Memory B cell (primary cell): ENCODE measurements at regions not wholly inside any gene's neighbourhood (a gene's known extent, or its start where the extent isn't known, plus 50 kb on each side); places are given as distances from the start of the nearest gene placed in this dataset.

ENCODE experiments used
- ATAC-seq: fragments of 150-1000 bp; cut with Tn5 transposase; 2 replicates; pipeline ENCODE4 v1.10.0; 2021; ENCODE audit warnings: low read depth, mild to moderate bottlenecking, moderate library complexity
- DNase-seq, 2 donors: peaks; one replicate each; pipeline ENCODE4 v3.0.0; 2022; ENCODE audit warnings: low spot score in 2 of 2
- H3K27ac Mint-ChIP-seq: one replicate; pipeline ENCODE4 v1.8.0; 2022; ENCODE audit warnings: mild to moderate bottlenecking, moderate library complexity, mixed read lengths
- H3K27me3 Mint-ChIP-seq: one replicate; pipeline ENCODE4 v1.8.0; 2022; ENCODE audit warnings: mixed read lengths
- H3K36me3 Mint-ChIP-seq: one replicate; pipeline ENCODE4 v1.8.0; 2022; ENCODE audit warnings: mild to moderate bottlenecking, mixed read lengths
- H3K4me1 Mint-ChIP-seq: one replicate; pipeline ENCODE4 v1.8.0; 2022; ENCODE audit warnings: mixed read lengths
- H3K4me3 Mint-ChIP-seq: one replicate; pipeline ENCODE4 v1.8.0; 2022; ENCODE audit warnings: mild to moderate bottlenecking, moderate library complexity, mixed read lengths
- H3K9me3 Mint-ChIP-seq: one replicate; pipeline ENCODE4 v1.8.0; 2022; ENCODE audit warnings: mixed read lengths

- H3K4me3 Mint-ChIP-seq: no peak overlapping the region
- H3K36me3 Mint-ChIP-seq: no peaks in the 10 kb centered on the region
- ATAC-seq (no peak), DNase-seq (no peak)
- no peaks in the 10 kb centered on the region for H3K4me1 Mint-ChIP-seq
- no peaks in the 10 kb centered on the region for H3K27me3 Mint-ChIP-seq
- H3K9me3 Mint-ChIP-seq: peaks cover 8% of the 10 kb centered on the region
- H3K27ac Mint-ChIP-seq: no peak overlapping the region
These were observed 715.2 kb upstream of the ADAMTS16 start for GRCh38 chr5:4424895-4425294.

- no peak for DNase-seq
- Mint-ChIP-seq H3K9me3 (peaks cover 7% of the 10 kb centered on the region), H3K36me3 (no peaks in the 10 kb centered on the region), H3K27ac (no peak overlapping the region), H3K4me1 (no peaks in the 10 kb centered on the region), H3K4me3 (no peak overlapping the region), H3K27me3 (no peaks in the 10 kb centered on the region)
- ATAC-seq: no peak
These were observed 699.6 kb upstream of the ADAMTS16 start for GRCh38 chr5:4440536-4440935.

- Mint-ChIP-seq H3K27ac (no peak overlapping the region), H3K4me1 (no peaks in the 10 kb centered on the region), H3K4me3 (no peak overlapping the region), H3K27me3 (no peaks in the 10 kb centered on the region), H3K9me3 (peaks cover 13% of the 10 kb centered on the region), H3K36me3 (no peaks in the 10 kb centered on the region)
- DNase-seq: no peak
- ATAC-seq: no peak
These were observed 697.9 kb upstream of the ADAMTS16 start for GRCh38 chr5:4442221-4442620.

- no peaks in the 10 kb centered on the region for H3K36me3 Mint-ChIP-seq
- no peak overlapping the region for H3K4me3 Mint-ChIP-seq
- DNase-seq (no peak), ATAC-seq (no peak)
- H3K27ac Mint-ChIP-seq: no peak overlapping the region
- no peaks in the 10 kb centered on the region for H3K4me1 Mint-ChIP-seq
- H3K9me3 Mint-ChIP-seq: peaks cover 13% of the 10 kb centered on the region
- H3K27me3 Mint-ChIP-seq: no peaks in the 10 kb centered on the region
These were observed 692.5 kb upstream of the ADAMTS16 start for GRCh38 chr5:4447657-4448056.

- Mint-ChIP-seq H3K36me3 (no peaks in the 10 kb centered on the region), H3K27ac (no peak overlapping the region), H3K9me3 (peaks cover 3% of the 10 kb centered on the region), H3K4me3 (no peak overlapping the region), H3K4me1 (no peaks in the 10 kb centered on the region), H3K27me3 (no peaks in the 10 kb centered on the region)
- DNase-seq (no peak), ATAC-seq (no peak)
These were observed 686.5 kb upstream of the ADAMTS16 start for GRCh38 chr5:4453655-4454054.

- DNase-seq: no peak
- H3K9me3 Mint-ChIP-seq: peaks cover 11% of the 10 kb centered on the region
- H3K4me1 Mint-ChIP-seq: no peaks in the 10 kb centered on the region
- no peaks in the 10 kb centered on the region for H3K27me3 Mint-ChIP-seq
- H3K27ac Mint-ChIP-seq: no peak overlapping the region
- ATAC-seq: no peak
- H3K36me3 Mint-ChIP-seq: no peaks in the 10 kb centered on the region
- H3K4me3 Mint-ChIP-seq: no peak overlapping the region
These were observed 660.7 kb upstream of the ADAMTS16 start for GRCh38 chr5:4479426-4479825.

GRCh38 chr5:4480528-4481349, 659.4 kb upstream of the ADAMTS16 start:
- Mint-ChIP-seq H3K36me3 (no peaks in the 10 kb centered on the region), H3K27me3 (no peaks in the 10 kb centered on the region), H3K4me3 (no peak overlapping the region), H3K27ac (no peak overlapping the region), H3K4me1 (no peaks in the 10 kb centered on the region), H3K9me3 (peaks cover 8% of the 10 kb centered on the region)
- no peak for ATAC-seq
- no peak for DNase-seq

- Mint-ChIP-seq H3K9me3 (peaks cover 7% of the 10 kb centered on the region), H3K4me3 (no peak overlapping the region), H3K4me1 (no peaks in the 10 kb centered on the region), H3K36me3 (no peaks in the 10 kb centered on the region), H3K27ac (no peak overlapping the region), H3K27me3 (no peaks in the 10 kb centered on the region)
- DNase-seq (no peak), ATAC-seq (no peak)
These were observed 652.5 kb upstream of the ADAMTS16 start for GRCh38 chr5:4487581-4487980.

GRCh38 chr5:4511996-4512656, 628.0 kb upstream of the ADAMTS16 start:
- Mint-ChIP-seq H3K36me3 (no peaks in the 10 kb centered on the region), H3K27me3 (no peaks in the 10 kb centered on the region), H3K4me3 (no peak overlapping the region), H3K4me1 (no peaks in the 10 kb centered on the region), H3K27ac (no peak overlapping the region), H3K9me3 (peaks cover 4% of the 10 kb centered on the region)
- DNase-seq (no peak), ATAC-seq (no peak)

- Mint-ChIP-seq H3K4me3 (no peak overlapping the region), H3K4me1 (no peaks in the 10 kb centered on the region)
These were observed 626.7 kb upstream of the ADAMTS16 start for GRCh38 chr5:4513381-4513780.

GRCh38 chr5:4514067-4514648, 626.0 kb upstream of the ADAMTS16 start:
- Mint-ChIP-seq H3K4me3 (no peak overlapping the region), H3K9me3 (peaks cover 4% of the 10 kb centered on the region)
- DNase-seq: no peak

More at GRCh38 chr5:4513381-4513780, 626.7 kb upstream of the ADAMTS16 start:
- no peak for DNase-seq
- H3K9me3 Mint-ChIP-seq: peaks cover 4% of the 10 kb centered on the region
- H3K27ac Mint-ChIP-seq: no peak overlapping the region
- no peaks in the 10 kb centered on the region for H3K36me3 Mint-ChIP-seq
- no peaks in the 10 kb centered on the region for H3K27me3 Mint-ChIP-seq
- no peak for ATAC-seq

GRCh38 chr5:4518903-4519672, 621.0 kb upstream of the ADAMTS16 start:
- Mint-ChIP-seq H3K27me3 (no peaks in the 10 kb centered on the region), H3K36me3 (no peaks in the 10 kb centered on the region)

More at GRCh38 chr5:4514067-4514648, 626.0 kb upstream of the ADAMTS16 start:
- Mint-ChIP-seq H3K27me3 (no peaks in the 10 kb centered on the region), H3K27ac (no peak overlapping the region), H3K36me3 (no peaks in the 10 kb centered on the region), H3K4me1 (no peaks in the 10 kb centered on the region)
- ATAC-seq: no peak

GRCh38 chr5:4520559-4520958, 619.6 kb upstream of the ADAMTS16 start:
- Mint-ChIP-seq H3K27ac (no peak overlapping the region), H3K4me1 (no peaks in the 10 kb centered on the region)
- ATAC-seq: no peak

More at GRCh38 chr5:4518903-4519672, 621.0 kb upstream of the ADAMTS16 start:
- DNase-seq: no peak
- no peak for ATAC-seq
- H3K9me3 Mint-ChIP-seq: peaks cover 9% of the 10 kb centered on the region
- H3K4me3 Mint-ChIP-seq: no peak overlapping the region
- no peaks in the 10 kb centered on the region for H3K4me1 Mint-ChIP-seq
- no peak overlapping the region for H3K27ac Mint-ChIP-seq

GRCh38 chr5:4523038-4523437, 617.1 kb upstream of the ADAMTS16 start:
- Mint-ChIP-seq H3K27me3 (no peaks in the 10 kb centered on the region), H3K36me3 (no peaks in the 10 kb centered on the region), H3K4me1 (no peaks in the 10 kb centered on the region), H3K27ac (no peak overlapping the region), H3K4me3 (no peak overlapping the region), H3K9me3 (peaks cover 7% of the 10 kb centered on the region)
- no peak for DNase-seq
- ATAC-seq: no peak

More at GRCh38 chr5:4520559-4520958, 619.6 kb upstream of the ADAMTS16 start:
- no peak overlapping the region for H3K4me3 Mint-ChIP-seq
- no peak for DNase-seq
- peaks cover 9% of the 10 kb centered on the region for H3K9me3 Mint-ChIP-seq
- no peaks in the 10 kb centered on the region for H3K36me3 Mint-ChIP-seq
- no peaks in the 10 kb centered on the region for H3K27me3 Mint-ChIP-seq
